T47D (cell line): ENCODE measurements at regions not wholly inside any gene's neighbourhood (a gene's known extent, or its start where the extent isn't known, plus 50 kb on each side); places are given as distances from the start of the nearest gene placed in this dataset.

Experiments
- DNase-seq, 2 experiments: peaks; one replicate each; pipeline versions ENCODE4 v3.0.0 to v3.0.0-alpha.2; 2011 to 2012; ENCODE audit warnings: low read depth in 1 of 2, low spot score in 1 of 2
- JUND ChIP-seq: IDR thresholded peaks from 2 replicates; pipeline ENCODE4 v1.6.1; 2012; ENCODE audit warnings: low read depth
- in situ Hi-C: cut with HindIII; loops from 2 replicates; pipeline ENCODE4 v1.10.0; 2016; ENCODE audit warnings: low sequenced_read_pairs, low pct_unique_long_range_greater_than_20kb

DNA sequence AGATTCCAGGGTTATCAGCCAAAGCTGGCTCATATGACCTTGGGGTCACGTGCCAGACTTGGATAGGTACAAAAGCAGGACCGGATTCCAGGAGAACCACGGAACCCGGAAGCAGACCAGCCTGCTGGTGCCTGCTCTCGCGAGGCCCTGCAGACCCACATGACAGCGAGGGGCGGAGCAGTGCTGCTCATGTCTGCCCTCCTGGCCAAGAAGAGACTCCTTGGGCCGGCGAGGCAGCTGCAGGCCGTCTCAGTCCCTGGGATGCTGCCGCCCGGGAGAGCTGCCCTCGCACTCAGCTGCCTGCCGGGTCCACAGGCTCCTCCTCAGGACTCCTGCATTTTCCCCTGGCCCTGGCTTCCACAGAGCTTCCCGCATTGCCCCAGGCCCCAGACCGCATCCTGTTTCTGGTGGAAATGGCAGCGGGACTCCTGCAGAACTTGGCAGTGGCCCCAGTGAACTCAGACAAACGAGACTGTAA, 739.5 kb downstream of the SOCS6 start:
- DNase-seq, result peak in 1 of 2 experiments; percentile 69
- in situ Hi-C loops, result no loop called here
- no peak for TF ChIP-seq JUND

DNA sequence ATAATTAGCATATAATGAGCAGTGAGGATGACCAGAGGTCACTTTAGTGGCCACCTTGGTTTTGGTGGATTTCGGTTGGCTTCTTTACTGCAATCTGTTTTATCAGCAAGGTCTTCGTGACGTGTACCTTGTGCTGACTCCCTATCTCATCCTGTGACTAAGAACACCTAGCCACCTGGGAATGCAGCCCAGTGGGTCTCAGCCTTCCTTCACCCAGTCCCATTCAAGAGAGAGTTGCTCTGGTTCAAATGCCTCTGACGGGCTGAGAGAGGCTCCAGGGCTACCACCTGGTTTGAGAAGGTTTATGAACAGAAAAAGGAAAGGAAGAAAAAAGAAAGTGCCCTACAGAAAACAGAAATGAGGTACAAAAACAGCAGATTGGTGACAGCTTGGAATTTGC, 738.7 kb downstream of the SOCS6 start:
- no peak for TF ChIP-seq JUND
- no peak for DNase-seq
- in situ Hi-C loops, result no loop called here

DNA sequence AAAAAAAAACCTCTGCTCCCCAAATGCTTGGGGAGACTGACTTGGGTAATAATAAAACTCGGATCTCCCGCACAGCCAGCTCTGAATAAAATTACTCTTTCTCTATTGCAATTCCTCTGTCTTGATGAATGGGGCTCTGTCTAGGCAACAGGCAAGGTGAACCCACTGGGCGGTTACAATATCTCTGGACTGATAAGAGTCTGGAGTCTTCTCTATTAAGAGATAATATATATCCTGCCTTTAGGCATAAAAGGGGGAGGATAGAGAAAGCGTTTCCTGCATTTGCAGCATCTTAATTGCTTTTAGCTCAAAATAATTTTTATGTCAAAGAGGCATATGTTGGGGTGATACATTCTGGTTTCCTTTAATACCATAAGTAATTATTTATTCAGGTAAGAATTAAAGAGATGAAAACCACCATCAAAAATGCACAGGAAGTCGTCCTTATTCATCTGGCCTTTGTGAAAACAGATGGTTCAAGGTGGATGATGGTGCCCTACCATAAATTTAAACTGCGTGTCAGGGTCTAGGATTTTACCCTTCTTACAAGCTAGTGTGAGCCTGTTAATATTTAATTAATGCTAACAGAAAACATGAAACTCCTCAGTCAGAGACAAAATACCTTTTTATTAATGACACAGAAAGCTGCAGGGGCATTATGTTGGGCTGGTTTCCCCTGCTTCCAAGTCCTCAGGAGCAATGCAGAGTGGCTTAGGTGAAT, 736.8 kb downstream of the SOCS6 start:
- TF ChIP-seq JUND, result no peak
- no peak for DNase-seq
- in situ Hi-C loops, result no loop called here

DNA sequence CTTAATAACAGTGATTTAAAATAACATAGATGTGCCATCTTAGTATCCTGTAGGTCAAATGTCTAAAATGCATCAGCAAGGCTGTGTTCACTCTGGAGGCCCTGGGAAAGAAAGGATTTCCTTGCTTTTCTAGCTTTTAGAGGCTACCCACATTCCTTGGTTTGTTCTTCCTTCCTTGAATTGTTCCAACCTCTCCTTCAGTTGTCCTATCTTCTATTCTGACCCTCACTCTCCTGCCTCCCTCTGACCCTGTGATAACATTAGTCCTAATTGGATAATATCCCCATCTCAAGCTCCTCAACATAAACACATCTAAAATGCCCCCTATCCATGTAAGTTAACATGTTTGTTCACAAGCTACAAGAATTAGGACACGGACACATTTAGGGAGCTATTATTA, 733.5 kb downstream of the SOCS6 start:
- in situ Hi-C loops, result no loop called here
- no peak for TF ChIP-seq JUND
- DNase-seq, result no peak

DNA sequence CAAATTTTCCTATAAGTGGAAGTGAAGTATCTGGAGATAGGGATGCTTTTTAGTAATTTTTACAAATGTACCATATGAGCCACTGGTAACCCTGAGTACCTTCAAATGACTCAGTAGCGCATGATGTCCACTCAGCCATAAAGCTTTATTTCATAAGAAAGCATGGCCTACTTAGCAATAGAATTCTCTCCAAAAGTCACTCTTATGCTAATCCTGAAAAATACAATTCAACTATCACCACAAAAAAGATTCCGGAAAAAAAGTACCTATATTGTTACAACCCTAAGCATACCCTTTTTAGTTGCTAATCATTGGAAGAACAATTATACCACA, 732.2 kb downstream of the SOCS6 start:
- in situ Hi-C loops, result no loop called here
- no peak for DNase-seq
- TF ChIP-seq JUND, result no peak

DNA sequence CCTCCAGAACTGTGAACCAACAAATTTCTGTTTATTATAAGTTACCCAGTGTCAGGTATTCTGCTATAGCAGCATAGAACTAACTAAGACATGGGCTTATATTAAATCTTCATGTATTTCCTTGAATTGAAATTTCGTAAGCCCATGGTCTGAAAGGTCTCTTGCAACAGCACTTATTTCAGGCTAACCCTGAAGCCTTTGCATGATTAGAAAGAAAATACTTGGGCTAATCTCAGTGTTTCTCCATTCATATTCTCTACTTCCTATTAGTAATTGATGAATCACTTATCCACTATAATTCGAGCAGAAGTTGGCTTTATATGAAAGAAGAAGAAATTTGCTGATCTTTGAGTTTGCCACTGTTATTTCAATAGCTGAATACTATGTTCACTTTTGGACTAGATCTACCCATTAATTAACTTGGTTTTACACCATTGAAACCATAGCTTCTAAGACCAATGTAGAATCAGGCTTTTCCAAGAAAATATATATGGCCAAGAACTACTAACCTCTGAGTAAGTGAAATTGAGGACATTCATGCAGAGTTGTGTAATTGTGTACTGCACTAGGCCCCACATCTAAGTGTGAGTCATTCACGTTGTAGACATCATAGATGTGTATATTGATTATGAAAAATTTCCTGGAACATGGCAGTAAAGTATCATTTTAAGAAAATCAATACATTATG, 731.6 kb downstream of the SOCS6 start:
- in situ Hi-C loops, result no loop called here
- no peak for TF ChIP-seq JUND
- DNase-seq, result no peak

DNA sequence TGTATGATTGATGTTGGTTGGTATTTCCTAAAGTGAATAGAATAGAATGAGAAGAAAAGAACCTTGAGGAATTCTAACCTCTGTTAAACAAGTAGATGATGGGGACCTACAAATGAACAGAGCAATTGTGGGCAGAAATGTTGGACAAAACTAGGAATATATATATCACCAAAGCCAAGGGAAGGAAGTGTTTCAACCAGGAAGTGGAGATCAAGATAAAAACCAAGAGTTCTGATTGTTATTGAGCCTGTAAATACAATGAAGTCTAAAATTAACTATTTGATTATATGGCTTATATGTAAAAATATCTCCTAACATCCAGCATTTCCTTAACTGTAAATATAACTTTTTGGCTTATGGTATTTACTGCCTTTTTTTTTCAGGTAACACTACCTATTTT, 730.0 kb downstream of the SOCS6 start:
- TF ChIP-seq JUND, result no peak
- in situ Hi-C loops, result no loop called here
- DNase-seq, result no peak

DNA sequence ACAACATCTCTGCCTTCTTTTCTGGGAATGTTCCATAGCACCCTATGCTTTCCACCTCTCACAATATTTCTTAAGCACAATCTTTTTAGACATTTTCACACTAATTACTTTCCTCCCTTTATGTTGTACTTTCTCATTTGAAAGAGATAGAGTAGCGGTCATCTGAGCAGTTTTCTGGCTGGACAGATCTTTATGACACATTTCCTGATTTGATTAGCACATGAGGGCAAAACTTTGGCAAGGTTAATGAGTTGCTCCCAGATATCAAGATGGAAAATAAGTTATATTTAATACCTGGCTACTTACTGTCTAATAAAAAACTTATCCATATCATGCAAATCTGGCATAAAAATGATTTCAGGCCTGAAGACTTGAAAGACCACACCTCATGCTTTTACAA, 723.9 kb downstream of the SOCS6 start:
- in situ Hi-C loops, result no loop called here
- TF ChIP-seq JUND, result no peak
- no peak for DNase-seq

DNA sequence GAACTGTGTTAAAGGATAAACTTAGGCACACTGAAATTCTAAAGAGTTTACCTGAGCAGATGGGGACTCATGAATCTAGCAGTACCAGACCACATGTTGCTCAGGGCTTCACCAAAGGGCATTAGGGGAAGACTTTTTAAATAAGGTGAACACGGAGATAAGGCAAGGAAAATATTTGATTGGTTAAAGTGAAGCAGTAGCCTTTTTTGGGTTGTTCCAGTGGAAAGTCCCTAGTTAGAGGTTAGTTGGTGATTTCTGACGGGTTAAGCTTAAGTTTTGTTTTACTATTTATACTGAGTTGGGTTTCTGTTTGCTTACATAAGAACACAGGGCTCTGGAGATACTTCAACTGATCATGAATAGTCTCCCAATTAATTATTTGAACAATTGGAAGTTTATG, 722.5 kb downstream of the SOCS6 start:
- no peak for TF ChIP-seq JUND
- no peak for DNase-seq
- in situ Hi-C loops, result no loop called here

DNA sequence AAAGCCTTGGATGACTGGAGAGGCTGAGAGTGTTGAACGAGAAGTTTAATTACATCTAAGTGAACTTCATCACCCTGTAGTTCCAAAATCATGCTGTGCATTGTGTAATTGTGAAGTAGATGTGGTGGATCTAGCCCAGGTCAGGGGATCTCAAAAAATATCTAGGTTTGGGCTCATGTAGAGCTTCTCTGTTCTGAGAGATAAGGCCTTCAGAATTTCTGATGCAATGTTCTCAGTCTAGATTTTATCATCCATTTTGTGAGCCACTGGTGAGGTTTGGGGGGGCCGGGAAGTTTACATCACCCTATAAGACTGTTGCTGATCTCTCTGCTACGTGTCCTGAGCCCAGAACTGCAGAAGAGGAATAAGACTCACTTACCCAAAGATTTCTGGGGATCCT, 719.4 kb downstream of the SOCS6 start:
- TF ChIP-seq JUND, result no peak
- in situ Hi-C loops, result no loop called here
- no peak for DNase-seq

DNA sequence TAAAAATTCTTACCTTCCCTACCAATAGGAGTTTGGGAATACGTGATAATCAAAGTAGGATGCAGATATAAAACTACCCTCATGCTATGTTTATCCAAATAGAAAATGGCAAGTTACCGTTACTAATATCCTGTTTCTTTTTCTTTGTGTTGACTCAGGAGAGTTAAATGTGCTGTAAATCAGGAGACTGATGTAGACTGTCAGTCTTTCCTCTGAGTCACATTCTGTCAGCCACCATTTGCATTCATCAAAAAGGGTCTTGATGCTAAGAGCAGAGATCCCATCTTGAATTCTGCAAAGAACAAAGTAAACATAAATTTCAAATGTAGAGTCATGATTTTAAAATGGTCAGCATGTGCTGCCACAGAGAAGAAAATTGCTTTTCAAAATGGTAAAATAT, 712.8 kb downstream of the SOCS6 start:
- no peak for TF ChIP-seq JUND
- in situ Hi-C loops, result no loop called here
- no peak for DNase-seq

DNA sequence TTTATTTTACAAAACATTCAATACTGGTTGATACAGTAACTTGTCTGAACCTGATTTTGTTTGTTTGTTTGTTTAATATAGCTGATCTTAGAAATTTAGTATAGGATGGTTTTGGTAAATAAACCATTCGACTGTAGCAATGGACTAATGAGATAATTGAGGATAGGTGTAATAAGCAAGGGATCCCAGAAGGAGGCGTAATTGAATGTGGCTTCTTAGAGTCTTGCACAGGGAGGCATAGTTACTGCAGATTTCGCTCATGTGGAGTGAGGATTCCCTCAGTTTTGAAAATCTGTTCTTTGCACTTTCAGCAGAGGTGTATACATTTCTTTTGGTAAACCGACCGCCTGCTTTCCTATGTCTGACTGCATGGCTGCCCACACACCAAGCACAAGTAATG, 709.6 kb downstream of the SOCS6 start:
- DNase-seq, result peak in 1 of 2 experiments; percentile 55
- no peak for TF ChIP-seq JUND
- in situ Hi-C loops, result no loop called here

DNA sequence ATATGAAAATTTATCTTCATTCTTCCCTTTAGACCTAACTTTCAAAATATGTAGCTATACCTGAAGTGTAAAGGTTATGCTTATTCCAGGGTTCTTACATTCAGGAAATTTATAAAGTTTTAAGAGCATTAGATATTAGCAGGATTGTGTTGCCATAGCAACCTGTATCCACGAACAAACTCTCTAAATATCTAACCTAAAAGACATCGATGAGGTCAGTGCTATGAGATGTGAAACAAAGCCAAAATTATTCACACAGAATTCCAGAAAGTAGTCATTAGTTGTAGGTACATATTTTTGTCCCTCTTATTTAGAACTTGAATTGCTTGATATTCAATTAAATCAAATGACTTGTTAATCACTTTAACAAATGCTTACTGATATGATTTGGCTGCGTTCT, 705.3 kb downstream of the SOCS6 start:
- in situ Hi-C loops, result no loop called here
- no peak for TF ChIP-seq JUND
- DNase-seq, result no peak

DNA sequence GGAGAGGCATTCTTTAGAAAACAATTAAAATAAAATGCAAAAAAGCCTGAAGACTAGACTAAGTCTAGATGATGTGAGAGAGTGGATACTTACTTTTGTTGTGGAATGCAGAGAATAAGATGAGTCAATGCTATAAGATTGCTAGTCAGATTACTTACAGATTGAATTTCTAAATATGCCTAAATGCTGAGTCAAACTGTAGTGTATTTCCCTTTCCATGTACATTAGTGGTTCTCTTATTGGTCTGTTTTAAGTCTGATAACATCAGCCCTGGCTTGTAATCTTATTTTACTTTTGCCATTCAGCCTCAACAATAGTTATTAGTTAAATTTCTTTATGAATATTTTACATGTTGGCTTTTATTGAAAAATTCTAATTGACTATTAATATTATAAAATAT, 702.7 kb downstream of the SOCS6 start:
- no peak for TF ChIP-seq JUND
- in situ Hi-C loops, result no loop called here
- no peak for DNase-seq
